GM12878 (cell line): ENCODE measurements at regions not wholly inside any gene's neighbourhood (a gene's known extent, or its start where the extent isn't known, plus 50 kb on each side); places are given as distances from the start of the nearest gene placed in this dataset.

Experiments
- ATAC-seq: fragments of 200-7000 bp; cut with Tn5 transposase; 3 replicates; pipeline ENCODE4 v1.9.1; 2020; ENCODE audit warnings: mild to moderate bottlenecking, moderate library complexity
- BruUV-seq: library from RNA; stranded (reverse); fragments of 400-500 nt; replicated peaks from 2 replicates; lab custom pipeline; 2021; lab: Mats Ljungman, UMichigan
- CTCF ChIA-PET: fragments of 300-600 bp; sonication (Branson Sonifier 250); formaldehyde crosslinking; extraction: SDS; loops from one replicate; lab custom pipeline; 2021; ENCODE audit warnings: inconsistent platforms; lab: Yijun Ruan, JAX
- POLR2A ChIA-PET: fragments of 350-600 bp; formaldehyde crosslinking; extraction: SDS; loops from one replicate; lab custom pipeline; 2021; ENCODE audit warnings: inconsistent platforms; lab: Charles Lee
- RAD21 ChIA-PET: fragments of 300-600 bp; sonication (Branson Sonifier 250); formaldehyde crosslinking; loops from one replicate; lab custom pipeline; 2023; ENCODE audit warnings: antibody characterized with exemption; ENCODE audit not compliant: unreplicated experiment; lab: Charles Lee
- SMC1A ChIA-PET: fragments of 300-600 bp; sonication (Branson Sonifier 250); formaldehyde crosslinking; loops from one replicate; lab custom pipeline; 2023; ENCODE audit not compliant: unreplicated experiment, uncharacterized antibody; lab: Charles Lee
- DNase-seq: peaks from one replicate; pipeline ENCODE4 v3.0.0-alpha.2; 2011; ENCODE audit warnings: low read depth, low spot score
- FAIRE-seq: peaks from 3 replicates; lab custom pipeline; 2011; peaks lifted over from hg19 to GRCh38; lab: Jason Lieb, UNC
- H2AFZ ChIP-seq: 2 replicates; pipeline ENCODE4 v1.6.0; 2011; ENCODE audit warnings: low read depth, low read length, control low read depth; ENCODE audit not compliant: control insufficient read depth
- H3K27ac ChIP-seq: 2 replicates; pipeline ENCODE4 v1.5.1; 2011; ENCODE audit warnings: control low read depth; ENCODE audit not compliant: control insufficient read depth, insufficient read depth
- H3K27me3 ChIP-seq, 2 experiments: replicated peaks in 1 of 2; 2 replicates each; pipeline versions ENCODE4 v1.6.0 to v1.6.1; 2011; ENCODE audit warnings: low read length in 1 of 2; ENCODE audit not compliant: control insufficient read depth in 2 of 2, insufficient read depth in 2 of 2
- H3K36me3 ChIP-seq, 2 experiments: 2 replicates each; pipeline ENCODE4 v1.5.1; 2011; ENCODE audit warnings: low read length in 1 of 2; ENCODE audit not compliant: control insufficient read depth in 2 of 2, insufficient read depth in 2 of 2
- H3K4me1 ChIP-seq: 2 replicates; pipeline ENCODE4 v1.6.1; 2011; ENCODE audit warnings: mild to moderate bottlenecking, low read length, moderate library complexity, mixed read lengths; ENCODE audit not compliant: control insufficient read depth, insufficient read depth
- H3K4me2 ChIP-seq: 2 replicates; pipeline ENCODE4 v1.6.0; 2011; ENCODE audit warnings: control low read depth; ENCODE audit not compliant: control insufficient read depth, insufficient read depth
- H3K4me3 ChIP-seq: fragments of 200-600 bp; sonication (generic); 2 replicates; pipeline ENCODE4 v1.5.1; 2016
- H3K79me2 ChIP-seq: 2 replicates; pipeline ENCODE4 v1.6.0; 2011; ENCODE audit warnings: low read length; ENCODE audit not compliant: control insufficient read depth, insufficient read depth
- H3K9ac ChIP-seq: 2 replicates; pipeline ENCODE4 v1.8.0; 2011; ENCODE audit warnings: low read length, control low read depth, mixed read lengths; ENCODE audit not compliant: control insufficient read depth, insufficient read depth
- H3K9me3 ChIP-seq: replicated peaks from 3 replicates; pipeline ENCODE4 v1.5.1; 2011; ENCODE audit warnings: mild to moderate bottlenecking, low read length; ENCODE audit not compliant: control insufficient read depth, insufficient read depth
- H4K20me1 ChIP-seq: 2 replicates; pipeline ENCODE4 v1.6.0; 2011; ENCODE audit not compliant: control insufficient read depth, insufficient read depth
- BACH1 ChIP-seq: fragments of 450-650 bp; IDR thresholded peaks from 2 replicates; pipeline ENCODE4 v1.6.1; 2017; ENCODE audit warnings: mild to moderate bottlenecking, borderline replicate concordance
- E4F1 ChIP-seq: fragments of 450-650 bp; IDR thresholded peaks from 2 replicates; pipeline ENCODE4 v1.6.1; 2018; ENCODE audit warnings: borderline replicate concordance, mild to moderate bottlenecking; ENCODE audit not compliant: partially characterized antibody
- IRF5 ChIP-seq: fragments of 450-650 bp; IDR thresholded peaks from 2 replicates; pipeline ENCODE4 v1.6.1; 2017; ENCODE audit warnings: borderline replicate concordance
- PAX8 ChIP-seq: fragments of 450-650 bp; IDR thresholded peaks from 2 replicates; pipeline ENCODE4 v1.6.1; 2017; ENCODE audit warnings: mild to moderate bottlenecking, moderate library complexity
- PBX3 ChIP-seq: IDR thresholded peaks from 2 replicates; pipeline ENCODE4 v1.6.1; 2011; ENCODE audit warnings: mild to moderate bottlenecking, low read depth, low read length, moderate library complexity; ENCODE audit not compliant: insufficient replicate concordance
- RAD21 ChIP-seq: IDR thresholded peaks from 2 replicates; pipeline ENCODE4 v1.6.1; 2011; ENCODE audit warnings: mild to moderate bottlenecking, low read depth, low read length, moderate library complexity; ENCODE audit not compliant: insufficient read depth
- TARDBP ChIP-seq: IDR thresholded peaks from 2 replicates; pipeline ENCODE4 v1.6.1; 2016; ENCODE audit warnings: borderline replicate concordance
- ZBTB4 ChIP-seq: fragments of 450-650 bp; formaldehyde crosslinking; IDR thresholded peaks from 2 replicates; pipeline ENCODE4 v1.4.0; 2022; ENCODE audit warnings: mild to moderate bottlenecking, moderate library complexity
- ZNF207 ChIP-seq: fragments of 450-650 bp; IDR thresholded peaks from 2 replicates; pipeline ENCODE4 v1.6.1; 2014; ENCODE audit warnings: antibody characterized with exemption, mild to moderate bottlenecking, borderline replicate concordance
- ZNF622 ChIP-seq: fragments of 450-650 bp; IDR thresholded peaks from 2 replicates; pipeline ENCODE4 v1.6.1; 2017; ENCODE audit warnings: mild to moderate bottlenecking, inconsistent platforms
- WGBS: methylation state at CpG from one replicate; pipeline ENCODE4 v1.1.6; 2016; ENCODE audit warnings: low lambda C conversion rate; ENCODE audit not compliant: insufficient replicate concordance, insufficient coverage; ENCODE audit errors: missing lambda C conversion rate; 5-methylcytosine and 5-hydroxymethylcytosine counted together
- in situ Hi-C: fragments of 300-500 bp; cut with MboI; formaldehyde crosslinking; loops from 9 replicates; pipeline ENCODE4 v1.14.3; 2018; ENCODE audit warnings: mixed read lengths
- intact Hi-C: fragments of 100-400 bp; cut with micrococcal nuclease; formaldehyde crosslinking; loops from one replicate; pipeline ENCODE4 v1.14.2; 2022; ENCODE audit not compliant: unreplicated experiment

GRCh38 chr6:147869869-147870268 is 361.4 kb downstream of the SAMD5 start:
- WGBS: 32% methylated on average over 5 of the region's 5 CpGs
- Histone ChIP-seq H2AFZ (no peak overlapping the region), H3K4me1 (no peaks in the 10 kb centered on the region), H3K9ac (no peak overlapping the region), H3K9me3 (no peaks in the 10 kb centered on the region), H3K36me3 (no peaks in the 10 kb centered on the region), H3K79me2 (no peaks in the 10 kb centered on the region), H3K4me3 (no peak overlapping the region), H3K4me2 (no peak overlapping the region), H3K27me3 (no peaks in the 10 kb centered on the region; a peak in 1 of 4 replicates), H3K27ac (no peak overlapping the region), H4K20me1 (no peaks in the 10 kb centered on the region)
- DNase-seq (no peak), FAIRE-seq (no peak), ATAC-seq (no peak)
- ChIA-PET CTCF (no interaction called here), SMC1A (no interaction called here), POLR2A (no interaction called here), RAD21 (no interaction called here)
- TF ChIP-seq ZNF207: no peak
- no peak for TF ChIP-seq E4F1
- no peak for TF ChIP-seq RAD21
- no peak for TF ChIP-seq TARDBP
- no peak for TF ChIP-seq PBX3
- TF ChIP-seq PAX8: no peak
- TF ChIP-seq ZBTB4 (CRISPR knock-in tag): no peak
- no peak for TF ChIP-seq IRF5
- no peak for TF ChIP-seq ZNF622
- TF ChIP-seq BACH1: no peak
- intact Hi-C loops (no loop called here), in situ Hi-C loops (no loop called here)
- no TSS peak for BruUV-seq
